Medulla oblongata (tissue), 1 donor: ENCODE measurements at regions not wholly inside any gene's neighbourhood (a gene's known extent, or its start where the extent isn't known, plus 50 kb on each side); places are given as distances from the start of the nearest gene placed in this dataset.

ENCODE experiments used
- DNase-seq: peaks from one replicate; pipeline ENCODE4 v3.0.0-alpha.2; 2015; ENCODE audit errors: extremely low spot score

DNA sequence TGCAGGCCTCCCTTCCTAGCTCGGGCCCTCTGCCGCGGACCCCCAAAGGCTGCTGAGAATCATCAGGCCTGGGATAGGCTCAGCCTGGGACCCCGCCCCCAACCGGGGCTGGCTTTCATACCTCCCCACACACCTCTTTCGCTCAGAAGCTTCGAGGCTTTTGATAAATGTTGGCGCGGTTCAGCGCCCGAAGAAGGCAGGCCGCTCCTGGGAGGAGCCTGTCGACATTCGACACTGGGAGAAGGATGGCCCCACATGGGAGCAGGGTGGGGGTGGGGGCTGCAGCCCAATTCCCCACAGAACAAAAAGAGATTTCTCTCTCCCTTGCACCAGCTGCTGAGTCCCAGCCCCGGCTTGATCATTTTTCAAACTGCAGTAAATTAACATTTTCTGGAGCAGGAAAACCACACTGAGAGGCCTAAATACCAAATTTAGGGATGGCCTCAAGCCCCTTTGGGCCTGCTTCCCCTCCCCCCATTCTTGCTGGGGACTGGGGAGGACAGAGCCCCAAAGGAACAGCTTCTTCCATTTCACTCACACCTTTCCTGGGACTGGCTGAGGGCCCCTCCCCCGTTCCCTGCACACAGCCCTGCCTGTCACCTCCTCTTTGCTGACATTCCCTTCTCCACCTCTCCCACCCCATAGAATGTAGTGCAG lies 112.9 kb upstream of the PJA1 start:
- no peak for DNase-seq

DNA sequence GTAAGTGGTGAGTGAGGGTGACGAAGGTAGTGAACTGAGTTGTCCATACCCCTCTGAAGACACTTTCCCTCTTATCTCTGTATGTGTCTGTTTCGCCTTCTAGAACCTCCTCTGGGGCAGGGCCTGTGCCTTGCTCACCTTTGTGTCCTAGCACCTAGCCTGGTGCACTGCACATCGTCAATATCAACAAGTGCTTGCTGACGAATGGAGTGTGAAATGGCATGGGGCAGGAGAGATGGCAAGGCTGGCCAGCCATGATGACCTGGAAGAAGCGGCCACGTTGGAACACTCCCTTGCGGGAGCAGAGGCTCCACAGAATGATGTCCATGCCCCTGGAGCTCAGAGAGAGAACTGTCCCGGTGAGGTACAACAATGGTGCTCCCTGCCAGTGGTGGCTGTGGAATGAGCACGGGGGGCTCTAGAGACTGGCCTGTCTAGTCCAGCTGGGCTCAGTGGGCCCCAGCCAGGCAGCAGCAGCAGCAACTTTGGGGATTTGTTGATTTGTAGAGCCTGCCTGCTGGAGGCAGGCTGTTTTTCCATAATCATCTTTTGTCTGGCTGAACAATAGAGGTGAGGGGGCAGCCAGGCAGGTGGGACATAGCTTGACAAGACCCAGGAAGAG lies 112.2 kb upstream of the PJA1 start:
- DNase-seq = no peak

DNA sequence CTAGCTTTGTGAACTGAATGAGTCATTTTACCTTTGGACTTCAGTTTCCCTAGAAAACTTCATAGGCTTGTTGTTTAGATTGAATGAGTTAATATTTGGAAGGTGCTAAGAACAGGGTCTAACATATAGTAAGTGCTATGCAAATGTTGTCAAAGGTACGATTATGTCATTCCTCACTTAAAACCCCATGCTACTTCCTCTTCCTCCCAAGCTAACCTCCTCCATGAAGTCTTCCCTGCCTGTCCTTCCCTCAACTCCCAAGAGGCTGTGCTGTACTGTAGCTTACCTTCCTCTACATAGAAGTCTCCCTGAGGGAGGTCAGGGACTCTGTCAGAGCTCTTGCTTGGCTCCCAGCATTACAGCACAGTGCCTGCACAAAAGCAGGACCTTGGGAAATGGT lies 103.4 kb upstream of the PJA1 start:
- no peak for DNase-seq

DNA sequence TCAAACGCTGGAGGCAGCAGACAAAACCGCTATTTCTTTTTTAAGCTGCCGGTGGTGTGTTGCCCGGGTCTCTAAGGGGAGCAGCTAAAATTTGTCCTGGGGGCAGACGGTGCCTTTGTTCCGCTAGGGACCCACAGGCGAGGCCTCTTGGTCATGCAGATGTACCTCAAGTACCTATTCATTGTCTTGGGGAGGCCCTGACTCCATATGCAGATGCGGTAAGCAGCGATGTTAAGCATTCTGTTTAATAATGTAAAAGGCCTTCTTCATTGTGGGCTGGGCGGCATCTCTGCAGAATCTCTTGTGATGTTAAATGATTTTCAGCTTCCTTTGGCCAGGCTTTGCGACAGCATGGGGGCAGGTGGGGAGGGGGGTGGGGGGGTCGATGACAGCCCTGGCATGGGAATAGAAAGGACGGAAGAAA lies 98.9 kb upstream of the PJA1 start:
- no peak for DNase-seq

DNA sequence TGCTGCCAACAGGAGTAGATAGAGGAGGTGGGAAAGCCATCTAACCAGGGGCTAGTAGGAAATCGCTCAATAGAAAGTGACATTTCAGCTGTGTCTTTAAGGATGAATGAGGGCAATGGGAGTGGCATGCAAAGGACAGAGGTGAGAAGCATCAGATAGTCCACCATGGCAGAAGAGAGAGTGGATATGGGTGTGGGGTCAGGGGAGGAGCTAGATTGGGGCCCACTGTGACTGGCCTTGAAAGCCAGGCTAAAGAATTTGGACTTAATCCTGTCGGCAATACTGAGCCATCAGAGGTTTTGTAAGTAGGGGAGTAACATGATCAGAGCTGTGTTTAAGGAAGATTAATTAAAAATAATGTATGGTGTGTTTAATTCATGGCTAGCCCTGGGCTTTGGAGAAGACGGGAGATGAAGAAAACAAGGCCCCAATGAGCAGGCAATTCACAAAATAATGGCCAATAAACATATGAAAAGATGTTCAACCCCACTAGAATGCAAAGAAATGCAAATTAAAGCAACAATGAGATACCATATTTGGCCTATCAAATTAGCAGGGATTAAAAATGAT lies 98.1 kb upstream of the PJA1 start:
- no peak for DNase-seq

DNA sequence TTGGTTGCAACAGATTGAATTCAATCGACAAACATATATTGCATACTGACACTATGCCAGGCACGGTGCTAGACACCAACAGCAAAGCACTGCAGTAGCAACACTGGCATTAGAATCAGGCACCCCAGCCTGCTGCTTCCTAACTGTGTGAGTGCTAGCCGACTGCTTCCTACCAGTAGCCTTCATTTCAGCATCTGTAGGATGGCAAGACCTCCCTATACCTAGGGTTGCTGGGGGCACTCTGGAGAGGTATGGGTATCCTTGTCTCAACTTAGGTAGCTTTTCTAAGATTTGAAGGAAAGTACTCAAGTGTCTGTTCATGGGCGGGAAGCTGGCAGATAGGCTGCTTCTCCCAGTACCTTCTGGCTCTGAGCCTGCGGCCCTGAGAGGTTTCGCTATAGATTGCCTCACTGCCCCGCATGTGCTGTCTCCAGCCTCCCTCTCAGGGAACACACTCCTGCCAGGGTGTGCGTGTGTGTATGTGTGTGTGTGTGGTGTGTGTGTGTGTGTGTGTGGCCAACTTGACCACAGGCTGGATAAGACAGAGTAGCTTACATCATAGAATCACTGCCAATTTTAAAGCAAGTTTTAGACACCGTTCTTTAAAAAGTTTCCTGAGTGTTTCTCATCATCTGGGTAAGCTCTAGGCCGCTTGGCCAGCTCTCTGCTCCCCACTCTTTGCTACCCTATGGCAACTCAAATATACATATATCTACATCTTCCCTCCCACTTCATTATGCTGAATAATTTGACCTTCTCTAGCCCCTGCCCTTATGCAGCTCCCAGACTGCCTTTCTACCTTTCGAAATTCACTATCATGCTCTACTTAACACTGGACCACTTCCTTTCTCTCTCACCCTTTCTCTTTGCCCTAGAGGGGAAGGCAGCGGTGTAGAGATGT lies 97.0 kb upstream of the PJA1 start:
- DNase-seq = no peak

DNA sequence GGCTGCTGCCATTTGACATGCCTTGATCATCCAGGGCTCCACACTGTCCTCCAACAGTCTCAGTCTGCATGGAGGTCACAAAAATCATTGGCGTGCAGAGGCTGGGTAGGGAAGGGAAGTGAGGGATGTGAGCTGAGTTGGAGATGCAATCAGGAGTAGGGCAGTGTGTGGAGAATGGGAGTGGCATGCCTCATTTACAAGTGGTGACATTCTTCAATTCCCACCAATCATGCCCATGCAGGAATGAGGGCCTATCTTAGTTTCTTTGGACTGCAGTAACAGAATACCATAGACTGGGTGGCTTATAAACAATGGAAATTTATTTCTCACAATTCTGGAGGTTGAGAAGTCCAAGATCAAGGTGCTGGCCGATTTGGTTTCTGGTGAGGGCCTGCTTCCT lies 94.9 kb upstream of the PJA1 start:
- no peak for DNase-seq

DNA sequence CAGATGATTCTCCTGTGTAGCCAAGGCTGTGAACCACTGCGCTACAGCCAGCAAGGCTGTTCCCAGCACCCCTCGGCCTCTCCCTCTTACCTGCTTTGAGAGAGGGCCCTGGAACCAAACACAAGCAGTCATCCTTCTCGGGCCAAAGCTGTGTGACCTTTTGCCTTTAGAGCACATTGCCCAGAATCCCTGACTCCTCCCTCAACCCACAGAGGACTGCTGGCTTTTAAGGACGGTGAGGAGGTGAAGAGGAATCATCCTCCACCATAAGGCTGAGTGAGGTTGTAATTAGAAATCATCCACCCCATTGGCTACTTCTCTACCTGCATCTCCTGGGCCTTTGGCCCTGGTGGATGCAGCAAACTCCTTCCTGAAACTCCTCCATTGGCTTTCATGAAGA lies 93.6 kb upstream of the PJA1 start:
- DNase-seq = no peak

DNA sequence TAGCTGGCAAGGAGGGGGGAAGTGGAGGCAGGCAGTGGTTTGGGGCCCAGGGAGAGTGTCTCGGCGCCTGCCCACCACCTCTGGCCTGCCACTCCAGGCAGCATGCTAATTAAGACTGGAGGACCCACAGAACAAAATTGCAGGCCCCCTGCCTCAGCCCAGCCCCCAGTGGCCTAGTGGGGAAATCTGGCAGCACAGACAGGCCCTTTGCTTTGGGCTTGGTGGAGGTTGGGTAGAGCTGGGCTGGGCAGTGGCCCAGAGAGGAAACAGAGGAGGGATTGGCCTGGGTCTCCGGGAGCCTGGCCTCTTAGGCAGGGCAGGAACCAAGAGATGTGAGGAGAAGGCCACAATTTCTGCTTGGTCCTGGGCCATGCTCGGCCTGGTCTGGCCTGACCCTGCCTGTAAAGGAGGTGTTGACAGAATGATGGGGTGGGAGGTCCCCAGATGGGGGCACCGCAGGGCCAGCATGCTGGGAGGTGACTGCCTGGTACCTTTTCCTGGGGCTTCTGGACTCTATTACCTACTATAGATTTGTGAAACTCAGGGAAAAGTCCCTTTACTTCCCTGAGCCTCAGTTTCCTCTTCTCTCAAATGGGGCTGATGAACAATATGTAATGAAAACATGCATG lies 92.4 kb upstream of the PJA1 start:
- DNase-seq = no peak

DNA sequence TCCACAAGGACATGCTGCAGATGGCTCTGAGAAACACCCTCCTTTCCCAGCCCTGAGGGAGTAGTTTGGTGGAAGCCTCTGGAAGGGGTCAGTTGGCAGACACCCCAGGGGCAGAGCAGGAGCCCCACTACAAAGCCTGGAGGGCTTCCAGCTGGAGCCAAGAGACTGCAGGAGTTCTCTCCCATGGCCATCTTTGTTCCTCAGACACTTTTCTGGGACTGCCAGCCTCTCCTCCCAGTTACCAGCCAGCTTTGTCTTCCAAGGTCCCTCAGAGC lies 91.0 kb upstream of the PJA1 start:
- no peak for DNase-seq

DNA sequence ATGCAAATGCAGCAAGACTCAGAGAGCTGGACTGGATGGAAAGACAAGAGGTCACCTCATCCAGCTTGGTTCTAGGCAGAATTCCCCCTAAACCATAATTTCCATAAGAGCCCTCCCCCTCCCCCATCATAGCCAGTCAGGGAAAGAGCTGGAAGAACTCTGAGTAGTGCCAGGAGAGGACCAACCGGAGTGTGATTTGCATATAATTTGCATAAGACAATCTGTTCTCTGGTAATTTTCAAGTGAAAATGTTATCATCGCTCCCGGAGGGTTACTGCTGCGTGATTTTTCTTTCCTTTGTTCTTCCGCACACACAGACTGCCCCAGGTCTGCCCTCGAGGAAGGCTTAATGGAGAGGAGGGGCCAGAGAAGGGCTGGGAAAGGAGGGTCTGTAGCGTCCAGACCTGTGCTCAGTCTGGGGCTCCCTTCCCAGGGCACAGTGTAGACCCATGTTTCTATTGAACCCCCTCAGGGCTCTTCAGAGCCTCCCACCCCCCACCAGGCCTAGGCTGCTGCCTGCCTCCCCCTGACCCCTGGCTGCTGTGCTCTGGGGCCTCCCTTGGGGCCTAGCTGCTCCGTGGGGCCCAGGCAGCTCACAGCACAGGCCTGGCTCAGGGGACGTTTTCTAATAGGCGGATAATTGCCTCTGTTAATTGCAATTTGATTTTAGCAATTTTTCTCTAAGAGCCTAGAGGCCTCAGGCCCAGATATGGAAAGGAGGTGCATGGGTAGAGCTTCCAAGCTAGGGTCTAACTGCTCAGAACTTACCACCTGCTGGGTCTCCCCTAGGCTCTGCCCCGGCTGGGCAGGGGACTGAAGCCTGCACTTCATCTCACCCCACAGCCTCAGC lies 90.4 kb upstream of the PJA1 start:
- no peak for DNase-seq

DNA sequence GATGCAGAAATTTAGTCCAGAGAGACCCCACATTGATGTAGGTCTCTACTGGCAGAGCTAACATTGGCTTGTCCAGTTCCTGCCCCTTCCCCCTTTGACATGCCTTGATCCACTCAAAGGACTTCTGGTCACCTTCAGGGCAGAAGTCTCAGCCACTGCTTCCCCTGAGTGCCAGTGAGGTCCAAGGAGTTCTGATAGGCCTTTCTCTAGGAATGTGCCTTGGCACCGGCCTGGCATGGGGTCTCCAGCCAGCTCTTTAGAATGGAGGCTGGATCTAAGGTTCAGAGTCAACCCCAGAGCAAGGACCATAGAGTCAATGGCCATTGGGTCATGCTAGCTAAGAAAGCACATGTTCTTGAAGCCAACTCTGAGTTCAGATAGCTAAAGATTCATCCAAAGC lies 88.6 kb upstream of the PJA1 start:
- no peak for DNase-seq

DNA sequence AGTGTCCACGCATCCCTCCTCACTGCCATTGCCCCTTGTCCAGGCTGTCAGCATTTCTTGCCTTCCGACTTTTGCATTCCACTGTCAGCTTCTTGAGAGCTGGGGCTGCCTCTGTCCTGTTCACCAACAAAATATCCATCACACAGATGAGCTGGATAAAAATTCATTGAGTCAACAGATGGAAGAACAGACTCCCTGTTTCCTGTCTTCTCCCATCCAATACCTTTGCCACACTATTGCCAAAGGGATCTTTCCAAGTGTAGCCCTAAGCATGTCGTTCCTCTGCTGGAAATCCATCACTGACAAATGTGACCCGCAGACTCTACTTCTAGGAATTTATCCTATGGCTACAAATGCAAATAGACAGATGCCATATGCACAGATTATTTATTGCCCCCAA lies 78.0 kb upstream of the PJA1 start:
- DNase-seq = no peak

DNA sequence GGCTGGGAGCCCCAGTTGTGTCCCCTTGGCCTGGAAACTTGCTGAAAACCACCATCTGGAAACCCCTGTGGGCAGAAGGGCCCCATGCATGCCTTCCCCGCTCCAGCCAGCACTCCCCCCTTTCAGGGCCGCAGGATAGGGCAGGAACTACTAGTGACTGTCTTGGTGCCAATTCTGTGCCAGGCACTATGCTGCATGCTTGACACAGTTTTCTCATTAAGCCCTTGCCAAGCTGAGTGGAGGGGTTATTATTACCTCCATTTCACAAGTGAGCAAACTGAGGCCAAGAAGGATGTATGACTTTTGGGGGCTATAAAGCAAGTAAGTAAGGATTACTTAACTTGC lies 73.6 kb upstream of the PJA1 start:
- peak; percentile 3 for DNase-seq

DNA sequence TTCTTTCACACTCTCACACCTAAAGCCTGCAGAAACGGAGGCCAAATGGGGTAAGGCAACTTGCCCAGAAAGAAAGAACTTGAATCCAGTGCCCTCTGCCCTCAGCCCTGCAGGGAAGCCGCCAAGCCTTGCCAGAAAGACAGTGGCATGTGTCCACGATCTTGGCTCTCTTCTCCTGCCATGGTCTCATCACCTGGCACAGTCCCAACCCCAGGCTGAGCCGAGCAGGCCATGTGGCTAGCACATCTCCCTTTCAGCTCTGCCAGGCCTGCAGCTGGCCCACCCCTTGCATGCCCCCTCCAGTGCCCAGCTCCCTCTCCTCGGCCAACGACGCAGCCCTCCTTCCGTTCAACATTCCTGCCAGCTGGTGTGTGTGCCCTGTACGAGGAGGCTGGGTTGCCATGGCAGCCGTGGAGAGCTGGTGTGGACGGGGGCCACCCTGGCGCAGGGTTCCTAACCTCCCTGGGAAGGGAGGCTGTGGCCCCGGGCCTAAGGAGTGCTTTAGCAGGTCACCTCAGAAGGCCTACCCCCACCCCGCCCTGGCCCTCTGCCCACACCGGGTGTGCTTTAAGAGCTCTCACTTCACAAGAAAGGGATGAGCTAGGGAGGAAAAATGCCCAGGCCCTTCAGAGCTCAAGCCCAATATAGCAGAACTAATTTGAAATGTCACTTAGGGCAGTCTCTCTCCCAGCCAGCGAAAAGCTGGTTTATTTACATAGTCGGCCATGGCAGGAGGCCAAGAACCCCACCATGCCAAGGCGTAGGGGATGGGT lies 73.0 kb upstream of the PJA1 start:
- DNase-seq = peak; percentile 74

DNA sequence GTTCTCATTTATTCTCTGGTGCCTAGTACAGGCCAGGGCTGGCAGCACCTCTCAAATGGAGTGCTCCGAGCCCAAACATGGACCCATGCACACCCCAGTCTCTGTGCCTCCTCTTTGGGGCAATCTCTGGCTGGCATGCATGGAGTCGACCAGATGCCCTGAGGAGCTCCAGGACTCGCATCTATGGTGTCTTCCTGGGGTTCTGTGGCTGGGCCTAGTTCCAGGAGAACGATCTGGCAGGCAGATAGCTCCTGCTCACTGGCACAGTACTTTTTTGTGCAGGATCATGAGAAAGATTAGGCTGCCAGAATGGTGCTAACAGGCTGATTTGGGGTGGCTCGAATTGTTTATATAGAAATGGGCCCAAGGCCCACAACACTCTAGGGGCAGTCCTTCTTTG lies 72.0 kb upstream of the PJA1 start:
- no peak for DNase-seq

DNA sequence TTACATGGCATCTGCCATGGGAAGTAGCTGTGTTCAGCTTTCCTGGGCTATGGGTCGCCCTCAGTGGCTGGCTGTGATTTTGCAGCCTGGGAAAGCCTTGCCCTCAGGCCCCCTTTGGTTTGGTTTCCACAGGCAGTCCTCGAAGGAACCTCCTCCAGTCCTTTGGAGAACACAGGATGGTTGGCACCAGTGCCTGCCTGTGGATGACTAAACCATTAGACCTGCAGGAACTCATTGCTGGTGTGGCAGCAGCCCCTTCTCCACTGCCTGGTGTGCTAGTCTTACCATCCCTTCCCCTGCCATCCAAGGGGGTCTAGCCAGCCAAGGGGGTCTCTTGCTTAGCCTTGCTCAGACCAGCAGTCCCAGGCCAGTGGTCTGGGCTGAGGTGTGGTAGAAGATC lies 71.4 kb upstream of the PJA1 start:
- no peak for DNase-seq

DNA sequence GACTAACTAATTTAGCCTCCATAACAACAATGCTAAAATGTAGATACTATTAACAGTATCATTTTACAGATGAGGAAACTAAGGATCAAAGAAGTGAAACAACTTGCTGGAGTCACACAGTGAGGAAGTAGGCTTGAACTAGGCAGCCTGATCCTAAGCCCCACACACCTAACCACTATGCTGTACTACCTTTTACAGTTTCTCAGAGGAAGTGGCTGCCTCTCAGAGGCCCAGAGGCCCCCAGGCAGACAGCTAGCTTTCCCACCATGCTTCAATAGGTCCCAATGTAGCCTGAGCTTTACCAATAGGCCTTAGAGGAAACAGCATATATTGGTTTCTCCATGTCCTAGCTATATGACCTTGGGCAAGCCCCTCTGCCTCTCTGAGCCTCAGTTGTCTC lies 69.4 kb upstream of the PJA1 start:
- DNase-seq = no peak

DNA sequence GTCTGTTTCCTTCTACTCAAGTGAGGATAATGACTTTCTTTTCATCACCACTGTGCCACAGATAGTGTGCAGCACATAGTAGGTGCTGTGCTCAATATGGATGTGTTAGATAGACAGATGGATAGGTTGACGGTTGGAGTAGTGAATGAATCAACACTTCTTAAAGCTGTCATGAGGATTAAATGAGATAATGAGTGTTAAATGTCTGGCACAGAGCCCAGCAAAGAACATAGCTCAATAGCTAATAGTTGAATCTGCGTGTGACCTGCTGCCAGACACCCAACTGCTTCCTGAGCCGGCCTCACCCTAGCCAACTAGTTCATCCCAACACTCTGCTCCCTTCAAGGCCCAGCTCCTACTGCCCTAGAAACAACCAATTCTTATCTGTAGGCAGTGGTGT lies 67.7 kb upstream of the PJA1 start:
- no peak for DNase-seq

DNA sequence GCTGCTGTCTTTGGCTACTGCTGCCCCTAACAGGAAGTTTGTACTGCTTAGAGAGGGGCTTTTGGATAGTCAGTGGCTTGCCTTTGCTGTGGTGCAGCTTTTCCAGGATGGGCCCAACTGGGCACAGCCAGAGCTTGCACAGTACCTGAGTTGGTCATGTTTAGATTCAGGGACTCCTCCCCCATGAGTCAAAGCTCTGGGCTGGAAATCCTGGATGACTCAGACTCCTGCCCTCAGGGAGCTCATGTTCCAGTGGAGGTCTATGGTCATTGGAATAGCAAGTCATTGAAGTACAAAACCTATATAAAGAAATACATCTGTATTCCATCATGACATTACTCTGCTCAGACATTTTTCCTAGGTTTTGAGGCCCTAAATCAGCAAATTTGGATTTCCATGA lies 66.7 kb upstream of the PJA1 start:
- DNase-seq = no peak

DNA sequence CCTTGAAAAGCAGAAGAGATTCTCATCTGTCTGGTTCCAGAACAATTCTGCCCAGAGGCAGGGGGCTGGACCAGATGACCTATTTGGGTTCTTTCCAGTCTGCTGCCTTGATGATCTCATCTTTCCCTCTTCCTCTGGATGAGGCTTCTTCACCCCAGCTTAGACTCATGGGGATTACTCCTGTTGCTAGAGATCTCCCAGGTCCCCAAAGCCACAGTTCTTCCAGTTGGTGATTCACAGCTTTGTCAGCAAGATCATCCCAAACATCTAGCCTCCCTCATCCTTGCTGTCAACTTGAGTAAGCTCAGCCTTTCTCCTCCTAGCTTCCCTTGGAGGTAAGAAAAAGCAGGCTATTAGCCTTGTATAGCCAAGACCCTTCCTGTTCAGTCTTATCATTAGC lies 64.2 kb upstream of the PJA1 start:
- no peak for DNase-seq
